GM10266 (cell line): ENCODE measurements at regions not wholly inside any gene's neighbourhood (a gene's known extent, or its start where the extent isn't known, plus 50 kb on each side); places are given as distances from the start of the nearest gene placed in this dataset.

Source experiments
- DNase-seq: peaks from one replicate; pipeline ENCODE4 v3.0.0; 2012; ENCODE audit errors: extremely low spot score
- CTCF ChIP-seq: IDR thresholded peaks from 2 replicates; pipeline ENCODE4 v1.5.1; 2012; ENCODE audit warnings: mild to moderate bottlenecking, low read depth; ENCODE audit not compliant: control insufficient read depth, insufficient read depth; ENCODE audit errors: missing control alignments

- no peak for DNase-seq
- TF ChIP-seq CTCF, result no peak
Measured at GRCh38 chr4:38536716-38537115, 127.3 kb upstream of the KLF3 start.

- no peak for TF ChIP-seq CTCF
- no peak for DNase-seq
Measured at GRCh38 chr4:38537666-38538065, 126.3 kb upstream of the KLF3 start.

GRCh38 chr4:38538517-38538916 lies 125.5 kb upstream of the KLF3 start:
- no peak for DNase-seq
- TF ChIP-seq CTCF, result no peak

- no peak for TF ChIP-seq CTCF
- no peak for DNase-seq
Measured at GRCh38 chr4:38539501-38539900, 124.5 kb upstream of the KLF3 start.

GRCh38 chr4:38547052-38547451 lies 116.9 kb upstream of the KLF3 start:
- TF ChIP-seq CTCF, result no peak

GRCh38 chr4:38548256-38548655 lies 115.7 kb upstream of the KLF3 start:
- TF ChIP-seq CTCF, result no peak
- no peak for DNase-seq

More at GRCh38 chr4:38547052-38547451, 116.9 kb upstream of the KLF3 start:
- DNase-seq, result no peak

- TF ChIP-seq CTCF, result no peak
- no peak for DNase-seq
Measured at GRCh38 chr4:38559374-38559773, 104.6 kb upstream of the KLF3 start.
